Activated T-cell treated with anti-CD3 and anti-CD28 coated beads, Interleukin-2, amount 50 U/mL, for 48 hours (primary cell): ENCODE measurements at regions not wholly inside any gene's neighbourhood (a gene's known extent, or its start where the extent isn't known, plus 50 kb on each side); places are given as distances from the start of the nearest gene placed in this dataset.

Source experiments
- DNase-seq, 2 experiments: peaks; one replicate each; pipeline ENCODE4 v3.0.0-alpha.2; 2020

DNA sequence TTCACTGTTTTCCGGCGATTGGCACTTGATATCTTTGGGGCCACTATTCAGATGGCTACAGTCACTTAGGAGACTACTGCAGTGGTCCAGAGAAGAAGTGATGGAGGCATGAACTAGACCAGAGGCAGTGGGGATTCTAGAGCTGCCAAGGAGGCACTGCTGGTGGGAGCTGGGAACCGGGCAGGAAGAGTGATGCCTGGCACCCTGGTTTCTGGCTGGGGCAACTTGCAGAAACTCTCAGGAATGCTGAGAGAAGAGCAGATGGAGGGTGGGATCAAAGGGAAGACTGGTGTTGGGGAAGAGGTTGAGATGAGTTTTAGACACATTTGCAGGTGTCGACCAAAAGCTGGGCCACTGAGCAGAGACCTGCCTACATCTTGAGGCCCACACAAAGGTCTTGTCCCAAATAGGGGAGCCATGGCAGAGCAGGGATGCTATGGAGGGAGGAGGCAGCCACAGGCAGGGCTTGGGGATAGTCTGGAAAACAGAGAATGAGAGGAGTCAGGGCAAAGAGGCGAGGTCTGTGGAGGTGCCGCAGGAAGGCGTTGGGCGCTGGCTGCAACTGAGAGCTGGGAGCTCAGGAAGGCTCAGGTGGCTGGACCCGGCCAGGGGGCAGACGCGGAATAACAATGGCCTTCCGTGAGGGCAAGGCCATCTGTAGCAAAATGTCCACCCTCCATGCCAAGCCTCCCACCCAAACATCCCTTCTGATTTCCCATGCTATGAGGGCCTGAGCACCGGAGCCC is 118.9 kb downstream of the TOMM20 start:
- peak in 1 of 2 experiments; percentile 21 for DNase-seq

DNA sequence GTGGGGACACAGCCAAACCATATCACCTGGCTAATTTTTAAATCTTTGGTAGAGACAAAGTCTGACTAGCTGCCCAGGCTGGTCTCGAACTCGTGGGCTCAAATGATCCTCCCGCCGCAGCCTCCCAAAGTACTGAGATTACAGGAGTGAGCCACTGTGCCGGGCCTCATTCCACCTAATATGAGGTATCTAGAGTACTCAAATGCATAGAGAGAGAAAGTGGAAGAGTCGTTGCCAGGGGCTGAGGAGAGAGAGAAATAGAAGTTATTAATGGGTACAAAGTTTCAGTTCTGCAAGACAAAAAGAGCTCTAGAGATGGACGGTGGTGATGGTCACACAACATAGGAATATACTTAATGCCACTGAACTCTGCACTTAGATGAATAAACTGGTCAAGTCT is 119.6 kb downstream of the TOMM20 start:
- peak in 1 of 2 experiments; percentile 17 for DNase-seq

DNA sequence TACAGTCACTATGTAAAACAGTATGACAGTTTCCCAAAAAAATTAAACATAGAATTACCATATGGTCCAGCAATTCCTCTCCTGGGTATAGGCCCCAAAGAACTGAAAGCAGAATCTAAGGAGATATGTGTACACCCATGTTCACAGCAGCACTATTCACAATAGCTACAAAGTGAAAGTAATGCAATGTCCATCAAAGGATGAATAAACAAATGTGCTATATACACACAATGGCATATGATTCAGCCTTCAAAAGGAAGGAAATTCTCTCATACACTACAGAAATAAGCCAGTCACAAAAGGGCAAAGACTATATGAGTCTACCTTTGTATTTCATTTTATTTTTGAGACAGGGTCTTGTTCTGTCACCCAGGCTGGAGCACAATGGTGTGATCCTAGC is 120.4 kb downstream of the TOMM20 start:
- DNase-seq, result no peak

DNA sequence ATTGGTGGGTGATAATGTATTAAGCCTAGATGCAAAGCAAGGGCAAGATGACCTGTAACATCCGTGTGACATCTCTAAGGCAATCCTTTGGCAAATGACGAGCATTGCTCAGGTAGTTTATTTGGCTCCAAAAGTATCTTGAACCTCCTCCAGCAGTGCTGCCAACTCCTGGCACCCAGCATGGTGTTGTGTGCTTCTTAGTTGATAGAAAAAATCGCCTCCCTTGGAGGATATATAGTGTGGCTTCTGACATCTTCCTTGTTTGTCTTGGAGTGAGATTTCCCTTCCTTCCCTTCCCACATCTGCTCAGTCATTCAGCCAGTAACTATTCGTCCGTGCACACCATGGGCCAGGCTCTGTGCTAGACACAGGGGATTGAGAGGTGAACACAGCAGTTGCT is 121.8 kb downstream of the TOMM20 start:
- no peak for DNase-seq

DNA sequence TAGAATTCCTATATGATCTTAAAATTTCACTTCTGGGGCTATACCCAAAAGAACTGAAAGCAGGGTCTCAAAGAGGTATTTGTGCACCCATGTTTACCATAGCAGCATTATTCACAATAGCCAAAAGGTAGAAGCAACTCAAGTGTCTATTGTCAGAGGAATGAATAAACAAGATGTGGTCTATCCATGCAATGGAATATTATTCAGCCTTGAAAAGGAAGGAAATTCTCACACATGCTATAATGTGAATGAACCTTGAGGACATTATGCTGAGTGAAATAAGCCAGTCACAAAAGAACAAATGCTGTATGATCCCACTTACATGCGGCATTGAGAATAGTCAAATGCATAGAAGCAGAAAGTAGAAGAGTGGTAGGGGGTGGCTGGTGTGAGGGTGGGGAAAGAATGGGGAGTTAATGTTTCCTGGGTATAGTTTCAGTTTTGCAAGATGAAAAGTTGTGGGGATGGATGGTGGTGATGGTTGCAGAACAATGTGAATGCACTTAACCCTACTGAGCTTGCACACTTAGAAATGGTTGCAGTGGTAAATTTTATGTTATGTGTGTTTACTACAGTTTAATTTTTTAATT is 122.4 kb downstream of the TOMM20 start:
- no peak for DNase-seq

DNA sequence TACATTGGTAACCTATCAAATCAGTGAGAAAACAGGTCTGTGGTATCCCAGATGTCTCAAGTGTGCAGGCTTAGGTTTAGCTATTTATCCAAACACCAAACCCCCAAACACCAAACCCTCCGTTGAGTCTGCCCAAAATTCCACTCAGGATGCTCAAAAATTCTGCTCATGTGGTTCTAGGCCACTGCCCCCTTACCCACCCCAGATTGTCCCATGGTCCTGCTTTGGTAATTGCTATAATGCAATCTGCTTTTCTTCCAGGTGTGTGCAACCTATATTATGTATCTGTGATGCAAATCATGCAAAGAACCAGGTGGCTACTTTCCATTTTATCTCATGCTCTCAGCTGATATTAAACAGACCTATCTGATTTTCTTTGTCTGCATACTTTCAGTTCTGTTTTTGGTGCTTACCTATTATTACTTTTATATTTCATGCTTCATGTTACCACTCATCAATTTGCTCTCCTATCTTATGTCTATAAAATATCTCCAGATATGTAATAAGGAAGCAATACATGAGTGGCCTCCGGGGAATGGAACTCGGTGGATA is 123.7 kb downstream of the TOMM20 start:
- DNase-seq, result no peak

- DNase-seq, result no peak
Measured at GRCh38 chr1:235004276-235004675, 124.4 kb downstream of the TOMM20 start.

GRCh38 chr1:235002706-235003300 is 125.8 kb downstream of the TOMM20 start:
- no peak for DNase-seq

DNA sequence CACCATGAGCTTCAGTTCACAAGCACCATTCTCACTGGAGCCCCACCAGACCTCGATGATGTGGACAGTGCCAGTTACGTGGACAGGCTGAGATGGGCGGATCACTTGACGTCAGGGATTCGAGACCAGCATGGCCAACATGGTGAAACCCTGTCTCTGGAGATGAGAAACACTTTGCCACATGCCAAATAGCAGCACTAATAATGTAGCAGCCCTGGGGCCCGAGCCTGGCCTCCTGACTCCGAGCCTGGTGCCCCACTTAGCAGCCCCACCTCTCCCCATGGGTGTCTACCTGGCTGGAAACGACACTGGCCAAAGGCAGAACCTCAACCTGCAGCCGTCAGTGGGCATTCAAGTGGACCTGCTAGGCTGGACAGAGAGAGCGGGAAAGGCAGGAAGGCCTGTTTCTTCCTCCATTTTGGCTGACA is 129.1 kb downstream of the TOMM20 start:
- DNase-seq, result no peak

DNA sequence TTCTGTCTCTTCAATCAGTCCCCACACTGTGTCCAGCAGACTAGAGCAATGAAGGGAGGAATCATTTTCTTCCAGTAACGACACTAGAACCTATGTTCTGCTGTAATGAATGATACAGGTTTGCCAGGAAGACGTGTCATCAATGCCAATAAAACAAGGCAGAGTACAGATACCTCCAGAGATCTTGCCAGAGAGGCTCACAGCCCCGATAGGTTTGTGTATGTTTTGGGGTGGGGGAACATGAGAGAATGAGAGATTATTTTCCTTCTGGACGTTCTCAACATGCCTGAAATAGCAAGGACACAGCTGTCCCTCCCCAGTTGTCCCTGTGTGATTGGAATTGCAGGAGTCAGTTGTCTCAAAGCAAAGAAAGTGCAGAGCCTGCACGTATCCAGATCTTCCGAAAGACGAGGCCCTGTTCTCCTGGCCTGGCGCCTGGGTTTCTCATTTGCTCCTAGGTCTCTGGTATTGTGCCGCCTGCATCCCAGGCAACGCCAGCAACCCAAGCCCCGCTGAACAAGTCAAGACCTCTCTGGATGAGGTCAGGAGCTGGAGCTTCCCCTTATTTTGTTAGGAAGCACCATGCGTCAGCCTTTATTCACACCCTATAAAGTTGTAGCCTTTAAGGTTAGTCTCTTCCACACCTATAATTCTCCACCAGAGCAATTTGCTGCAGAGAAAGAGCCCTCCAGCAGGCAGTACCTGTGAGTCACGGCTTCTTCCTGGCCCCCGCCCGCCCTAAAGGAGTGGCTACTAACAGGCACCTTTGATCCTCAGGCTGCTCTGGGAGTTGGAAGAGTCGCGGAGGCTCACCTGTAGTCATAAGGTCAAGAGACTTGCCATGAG is 130.5 kb downstream of the TOMM20 start:
- no peak for DNase-seq

- DNase-seq, result no peak
Measured at GRCh38 chr1:234997201-234997895, 131.3 kb downstream of the TOMM20 start.

- no peak for DNase-seq
Measured at GRCh38 chr1:234996245-234996757, 132.3 kb downstream of the TOMM20 start.

GRCh38 chr1:234994436-234995295 is 134.0 kb downstream of the TOMM20 start:
- no peak for DNase-seq

- no peak for DNase-seq
Measured at GRCh38 chr1:234992065-234992464, 136.6 kb downstream of the TOMM20 start.

DNA sequence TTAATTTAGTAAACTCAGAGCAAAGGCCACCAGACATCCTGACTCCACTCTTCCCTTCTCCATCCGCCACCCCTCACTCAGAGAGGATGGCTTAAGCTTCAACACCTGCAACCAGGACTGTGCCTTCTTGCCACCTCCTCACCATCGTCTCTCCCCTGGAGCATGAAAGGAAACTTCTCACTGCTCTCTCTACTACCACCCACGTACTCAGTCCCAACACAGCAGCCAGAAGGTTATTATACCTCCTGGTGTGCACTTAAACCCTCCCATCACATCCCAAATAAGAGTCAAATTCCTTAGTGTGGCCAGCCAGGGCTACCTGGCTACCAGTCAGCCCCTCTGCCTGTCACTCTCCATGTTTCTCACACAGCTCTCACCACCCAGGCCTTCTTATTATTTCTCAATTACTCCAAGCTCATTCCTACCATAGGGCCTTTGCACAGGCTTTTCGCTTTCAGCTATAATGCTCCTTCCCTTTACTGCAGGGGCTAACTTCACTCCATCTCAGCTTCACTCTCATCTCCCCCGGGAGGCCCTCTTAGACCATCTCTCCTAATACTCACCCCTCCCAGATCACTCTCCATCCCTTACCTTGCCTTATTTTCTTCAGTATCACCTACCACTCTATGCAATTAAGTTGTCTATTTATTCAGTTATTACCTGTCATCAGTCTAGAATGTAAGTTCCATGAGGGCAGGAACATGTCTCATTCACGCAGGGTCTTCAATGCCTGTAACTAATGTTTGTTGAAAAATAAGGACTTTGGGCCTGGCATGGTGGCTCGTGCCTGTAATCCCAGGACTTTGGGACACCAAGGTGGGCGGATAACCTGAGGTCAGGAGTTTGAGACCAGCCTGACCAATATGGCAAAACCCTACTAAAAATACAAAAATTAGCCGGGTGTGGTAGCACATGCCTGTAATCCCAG is 137.5 kb downstream of the TOMM20 start:
- DNase-seq, result no peak

GRCh38 chr1:234990328-234990675 is 138.3 kb downstream of the TOMM20 start:
- DNase-seq, result no peak

GRCh38 chr1:234989479-234990327 is 138.9 kb downstream of the TOMM20 start:
- no peak for DNase-seq

- DNase-seq, result peak in 1 of 2 experiments; percentile 67
Measured at GRCh38 chr1:234989019-234989418, 139.6 kb downstream of the TOMM20 start.

DNA sequence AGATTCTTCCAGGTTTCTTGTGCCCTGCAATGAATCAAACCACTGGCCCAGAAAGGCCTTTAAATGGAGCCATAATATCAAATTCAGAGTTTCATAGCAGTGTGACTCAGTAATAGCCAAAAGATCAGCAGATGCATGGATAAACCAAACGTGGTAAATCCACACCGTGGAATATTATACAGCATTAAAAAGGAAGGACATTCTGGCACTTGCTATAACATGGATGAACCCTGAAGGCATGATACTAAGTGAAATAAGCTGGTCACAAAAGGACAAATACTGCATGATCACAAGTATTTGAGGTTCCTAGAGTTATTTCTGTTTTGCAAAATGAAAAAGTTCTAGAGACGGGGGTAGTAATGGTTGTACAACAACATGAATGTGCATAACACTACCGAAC is 140.1 kb downstream of the TOMM20 start:
- no peak for DNase-seq
